Caco-2 (cell line): ENCODE measurements at regions not wholly inside any gene's neighbourhood (a gene's known extent, or its start where the extent isn't known, plus 50 kb on each side); places are given as distances from the start of the nearest gene placed in this dataset.
"Not testable (repeated sequence)": the region's sequence is repeated elsewhere in the genome, so short reads cannot be mapped to it uniquely, and the experiment has no call there.

ENCODE experiments used
- BruUV-seq: library from RNA; stranded (reverse); fragments of 400-500 nt; replicated peaks from 2 replicates; lab custom pipeline; 2021; lab: Mats Ljungman, UMichigan
- CTCF ChIA-PET: fragments of 300-600 bp; sonication (Branson Sonifier 250); formaldehyde crosslinking; loops from one replicate; lab custom pipeline; 2022; ENCODE audit warnings: antibody characterized with exemption; lab: Charles Lee
- POLR2A ChIA-PET: fragments of 300-600 bp; sonication (Branson Sonifier 250); formaldehyde crosslinking; loops from one replicate; lab custom pipeline; 2022; ENCODE audit warnings: antibody characterized with exemption; lab: Charles Lee
- DNase-seq, 2 experiments: peaks; one replicate each; pipeline versions ENCODE4 v3.0.0 to v3.0.0-alpha.2; 2020 to 2022
- H3K27me3 ChIP-seq: replicated peaks from 2 replicates; pipeline ENCODE4 v1.6.0; 2011; ENCODE audit warnings: low read length; ENCODE audit not compliant: control insufficient read depth, insufficient read depth
- H3K36me3 ChIP-seq: 2 replicates; pipeline ENCODE4 v1.5.1; 2011; ENCODE audit warnings: low read length; ENCODE audit not compliant: control insufficient read depth, insufficient read depth
- H3K4me1 ChIP-seq: fragments of 250-450 bp; sonication (Bioruptor Pico); 2 replicates; pipeline ENCODE4 v1.5.1; 2020; ENCODE audit warnings: mild to moderate bottlenecking
- H3K4me3 ChIP-seq: 2 replicates; pipeline ENCODE4 v1.5.1; 2011; ENCODE audit warnings: low read depth, mild to moderate bottlenecking, control low read depth, low read length
- H3K9me3 ChIP-seq: fragments of 250-450 bp; sonication (Bioruptor Pico); 2 replicates; pipeline ENCODE4 v1.5.1; 2020; ENCODE audit warnings: mild to moderate bottlenecking, moderate library complexity
- H3K27ac Mint-ChIP-seq: one replicate; pipeline ENCODE4 v1.8.0; 2022; ENCODE audit warnings: mixed read lengths; ENCODE audit not compliant: unreplicated experiment
- H3K27me3 Mint-ChIP-seq: one replicate; pipeline ENCODE4 v1.8.0; 2022; ENCODE audit warnings: mixed read lengths; ENCODE audit not compliant: insufficient read depth, unreplicated experiment
- H3K36me3 Mint-ChIP-seq: one replicate; pipeline ENCODE4 v1.8.0; 2022; ENCODE audit warnings: mild to moderate bottlenecking, mixed read lengths; ENCODE audit not compliant: insufficient read depth, unreplicated experiment
- H3K4me1 Mint-ChIP-seq: one replicate; pipeline ENCODE4 v1.8.0; 2022; ENCODE audit warnings: low read depth, mixed read lengths; ENCODE audit not compliant: unreplicated experiment
- H3K4me3 Mint-ChIP-seq: one replicate; pipeline ENCODE4 v1.8.0; 2022; ENCODE audit warnings: mild to moderate bottlenecking, moderate library complexity, mixed read lengths; ENCODE audit not compliant: unreplicated experiment
- H3K9me3 Mint-ChIP-seq: one replicate; pipeline ENCODE4 v1.8.0; 2022; ENCODE audit warnings: mixed read lengths; ENCODE audit not compliant: unreplicated experiment
- CTCF ChIP-seq, 2 experiments: fragments of 200-600 bp in 1 of 2; IDR thresholded peaks; 1 replicate in 1 of 2; 2 replicates in 1 of 2; pipeline versions ENCODE4 v1.5.1 to v1.8.0; 2011 to 2022; ENCODE audit warnings: antibody characterized with exemption in 1 of 2, control low read depth in 1 of 2, inconsistent platforms in 1 of 2, low read depth in 1 of 2, low read length in 1 of 2, mild to moderate bottlenecking in 1 of 2, moderate library complexity in 1 of 2; ENCODE audit not compliant: insufficient read depth in 1 of 2, severe bottlenecking in 1 of 2, unreplicated experiment in 1 of 2
- intact Hi-C: fragments of 100-400 bp; cut with micrococcal nuclease; formaldehyde crosslinking; loops from one replicate; pipeline ENCODE4 v1.10.0; 2022; ENCODE audit not compliant: unreplicated experiment

GRCh38 chr12:39672976-39673375, 53.4 kb upstream of the ABCD2 start:
- POLR2A ChIA-PET = no interaction called here
- CTCF ChIA-PET = no interaction called here
- Mint-ChIP-seq H3K4me1 (peaks cover 1% of the 10 kb centered on the region), H3K9me3 (no peaks in the 10 kb centered on the region), H3K4me3 (no peak overlapping the region), H3K36me3 (no peaks in the 10 kb centered on the region), H3K27me3 (peaks cover 3% of the 10 kb centered on the region), H3K27ac (no peak overlapping the region)
- no peak overlapping the region for H3K4me3 ChIP-seq
- no peak for DNase-seq
- no TSS peak for BruUV-seq
- intact Hi-C loops = no loop called here
- no peaks in the 10 kb centered on the region for H3K9me3 ChIP-seq
- H3K4me1 ChIP-seq = no peaks in the 10 kb centered on the region
- H3K27me3 ChIP-seq = no peaks in the 10 kb centered on the region
- no peak for TF ChIP-seq CTCF (IDR thresholded peaks at IDR 0.05; ENCODE audit: insufficient read depth in 1 of 2, low read depth in 1 of 2, low read length in 1 of 2, severe bottlenecking in 1 of 2, unreplicated experiment in 1 of 2)
- no peaks in the 10 kb centered on the region for H3K36me3 ChIP-seq

- DNase-seq = no peak
- H3K36me3 Mint-ChIP-seq = no peaks in the 10 kb centered on the region
- Histone ChIP-seq H3K36me3 (no peaks in the 10 kb centered on the region), H3K4me3 (no peak overlapping the region), H3K9me3 (no peaks in the 10 kb centered on the region), H3K27me3 (no peaks in the 10 kb centered on the region), H3K4me1 (no peaks in the 10 kb centered on the region)
- CTCF ChIA-PET = no interaction called here
- BruUV-seq = no TSS peak
- no peak for TF ChIP-seq CTCF (IDR thresholded peaks at IDR 0.05; ENCODE audit: insufficient read depth in 1 of 2, low read depth in 1 of 2, low read length in 1 of 2, severe bottlenecking in 1 of 2, unreplicated experiment in 1 of 2)
- H3K4me3 Mint-ChIP-seq = no peak overlapping the region
- peaks cover 6% of the 10 kb centered on the region for H3K4me1 Mint-ChIP-seq
- POLR2A ChIA-PET = no interaction called here
- intact Hi-C loops = no loop called here
- H3K9me3 Mint-ChIP-seq = no peaks in the 10 kb centered on the region
- H3K27me3 Mint-ChIP-seq = no peaks in the 10 kb centered on the region
- H3K27ac Mint-ChIP-seq = no peak overlapping the region
These were observed 52.6 kb upstream of the ABCD2 start for GRCh38 chr12:39671898-39672875.

- POLR2A ChIA-PET, H3K9me3 Mint-ChIP-seq, H3K4me1 ChIP-seq, H3K36me3 Mint-ChIP-seq, H3K9me3 ChIP-seq, intact Hi-C loops, BruUV-seq, H3K4me3 ChIP-seq, H3K27ac Mint-ChIP-seq, H3K27me3 ChIP-seq, H3K27me3 Mint-ChIP-seq, H3K4me1 Mint-ChIP-seq, H3K36me3 ChIP-seq: not testable (repeated sequence)
- peak in 1 of 2 experiments; percentile 32 for DNase-seq
- CTCF ChIA-PET = interaction anchor here (0.6 kb wide), 1 partner anchor 329 kb away, joined by 3 read pairs; no protein-coding TSS in a partner anchor
- H3K4me3 Mint-ChIP-seq = peak overlapping the region; percentile 11
These were observed 49.9 kb upstream of the ABCD2 start for GRCh38 chr12:39669539-39669938.
